ENCODE measurements at regions not wholly inside any gene's neighbourhood (a gene's known extent, or its start where the extent isn't known, plus 50 kb on each side); places are given as distances from the start of the nearest gene placed in this dataset.
A peak's percentile ranks its signal among the peaks of the same experiment; 100 is the strongest.
"Not testable (repeated sequence)": the region's sequence is repeated elsewhere in the genome, so short reads cannot be mapped to it uniquely, and the experiment has no call there.

- Histone ChIP-seq H3K27ac (ENCODE audit: low read depth, low read length) (no peak overlapping the region), H2BK5ac (ENCODE audit: low read length) (no peak overlapping the region), H3K4me2 (ENCODE audit: low read length) (no peak overlapping the region), H3K4ac (ENCODE audit: low read depth, low read length) (no peak overlapping the region), H3K79me1 (ENCODE audit: low read length) (no peaks in the 10 kb centered on the region), H4K8ac (ENCODE audit: low read depth, low read length) (no peak overlapping the region), H3K79me2 (ENCODE audit: control insufficient read depth, insufficient read depth, low read length) (no peaks in the 10 kb centered on the region), H3K23ac (ENCODE audit: low read length) (no peak overlapping the region), H3K18ac (ENCODE audit: low read length) (no peak overlapping the region), H3K4me3 (ENCODE audit: low read length) (no peak overlapping the region), H3K4me1 (ENCODE audit: control insufficient read depth, low read depth, low read length) (no peaks in the 10 kb centered on the region), H2BK120ac (ENCODE audit: low read depth, low read length) (no peak overlapping the region), H4K5ac (ENCODE audit: low read length) (no peak overlapping the region), H3K27me3 (ENCODE audit: insufficient read depth, low read length, poor library complexity) (no peaks in the 10 kb centered on the region), H3K36me3 (ENCODE audit: control insufficient read depth, insufficient read depth, low read length) (no peaks in the 10 kb centered on the region), H3K56ac (ENCODE audit: low read length) (no peak overlapping the region), H2AK5ac (ENCODE audit: low read length) (no peak overlapping the region), H2BK15ac (replicated peaks; ENCODE audit: low read depth) (no peak overlapping the region), H3K9ac (ENCODE audit: low read length) (no peak overlapping the region)
- no peak for DNase-seq
- no CpG with 5 or more reads among the region's 1 CpG for WGBS (ENCODE audit: extremely low coverage, insufficient coverage, low lambda C conversion rate)
These were observed 73.4 kb upstream of the RAPGEF2 start for GRCh38 chr4:159029481-159029880.

GRCh38 chr4:159030297-159030696, 72.6 kb upstream of the RAPGEF2 start:
- H2BK5ac ChIP-seq (ENCODE audit: low read length); H4K5ac ChIP-seq (ENCODE audit: low read length); H3K4me3 ChIP-seq (ENCODE audit: low read length); H3K9ac ChIP-seq (ENCODE audit: low read length); H2BK120ac ChIP-seq (ENCODE audit: low read depth, low read length); H3K79me1 ChIP-seq (ENCODE audit: low read length); H3K27me3 ChIP-seq (ENCODE audit: insufficient read depth, low read length, poor library complexity); H2AK5ac ChIP-seq (ENCODE audit: low read length); DNase-seq; H3K4me2 ChIP-seq (ENCODE audit: low read length); H3K4ac ChIP-seq (ENCODE audit: low read depth, low read length); H2BK15ac ChIP-seq (replicated peaks; ENCODE audit: low read depth); H3K23ac ChIP-seq (ENCODE audit: low read length); H3K56ac ChIP-seq (ENCODE audit: low read length); H3K79me2 ChIP-seq (ENCODE audit: control insufficient read depth, insufficient read depth, low read length); H4K8ac ChIP-seq (ENCODE audit: low read depth, low read length); H3K18ac ChIP-seq (ENCODE audit: low read length); H3K27ac ChIP-seq (ENCODE audit: low read depth, low read length); H3K36me3 ChIP-seq (ENCODE audit: control insufficient read depth, insufficient read depth, low read length); H3K4me1 ChIP-seq (ENCODE audit: control insufficient read depth, low read depth, low read length): not testable (repeated sequence)
- WGBS (ENCODE audit: extremely low coverage, insufficient coverage, low lambda C conversion rate), result no CpG with 5 or more reads among the region's 2 CpGs

DNA sequence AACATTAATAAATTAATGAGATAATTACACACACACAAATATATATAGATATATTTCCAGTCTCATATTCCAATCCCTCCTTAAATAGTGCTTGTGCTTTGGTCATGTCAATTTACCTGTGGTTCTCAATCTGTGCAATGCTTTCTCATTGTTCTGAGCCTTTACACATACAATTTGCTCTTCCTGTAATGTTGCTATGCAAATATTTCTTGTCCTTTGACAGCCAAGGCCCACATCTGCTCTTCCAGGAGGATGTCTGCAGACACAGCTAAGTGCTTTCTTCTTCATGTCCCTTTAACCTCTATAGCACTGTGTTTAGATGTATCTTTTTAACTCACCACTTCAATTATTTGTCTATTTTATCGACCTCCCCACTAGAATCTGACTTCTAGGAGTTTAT, 67.3 kb upstream of the RAPGEF2 start:
- Histone ChIP-seq H3K36me3 (ENCODE audit: control insufficient read depth, insufficient read depth, low read length) (no peaks in the 10 kb centered on the region), H3K4me2 (ENCODE audit: low read length) (no peak overlapping the region), H3K4ac (ENCODE audit: low read depth, low read length) (no peak overlapping the region), H2BK15ac (replicated peaks; ENCODE audit: low read depth) (no peak overlapping the region), H3K4me3 (ENCODE audit: low read length) (no peak overlapping the region), H3K4me1 (ENCODE audit: control insufficient read depth, low read depth, low read length) (no peaks in the 10 kb centered on the region), H3K23ac (ENCODE audit: low read length) (no peak overlapping the region), H4K5ac (ENCODE audit: low read length) (no peak overlapping the region), H3K79me1 (ENCODE audit: low read length) (no peaks in the 10 kb centered on the region), H3K27ac (ENCODE audit: low read depth, low read length) (no peak overlapping the region), H3K56ac (ENCODE audit: low read length) (no peak overlapping the region), H3K27me3 (ENCODE audit: insufficient read depth, low read length, poor library complexity) (no peaks in the 10 kb centered on the region), H3K9ac (ENCODE audit: low read length) (no peak overlapping the region), H2AK5ac (ENCODE audit: low read length) (no peak overlapping the region), H3K79me2 (ENCODE audit: control insufficient read depth, insufficient read depth, low read length) (no peaks in the 10 kb centered on the region), H2BK120ac (ENCODE audit: low read depth, low read length) (no peak overlapping the region), H2BK5ac (ENCODE audit: low read length) (no peak overlapping the region), H3K18ac (ENCODE audit: low read length) (no peak overlapping the region), H4K8ac (ENCODE audit: low read depth, low read length) (no peak overlapping the region)
- no CpG with 5 or more reads among the region's 1 CpG for WGBS (ENCODE audit: extremely low coverage, insufficient coverage, low lambda C conversion rate)
- DNase-seq, result no peak

- Histone ChIP-seq H3K27me3 (ENCODE audit: insufficient read depth, low read length, poor library complexity) (no peaks in the 10 kb centered on the region), H3K4me1 (ENCODE audit: control insufficient read depth, low read depth, low read length) (no peaks in the 10 kb centered on the region), H3K79me2 (ENCODE audit: control insufficient read depth, insufficient read depth, low read length) (no peaks in the 10 kb centered on the region), H3K27ac (ENCODE audit: low read depth, low read length) (no peak overlapping the region), H4K8ac (ENCODE audit: low read depth, low read length) (no peak overlapping the region), H2BK5ac (ENCODE audit: low read length) (no peak overlapping the region), H4K5ac (ENCODE audit: low read length) (no peak overlapping the region), H3K56ac (ENCODE audit: low read length) (no peak overlapping the region), H3K9ac (ENCODE audit: low read length) (no peak overlapping the region), H3K18ac (ENCODE audit: low read length) (no peak overlapping the region), H3K4ac (ENCODE audit: low read depth, low read length) (no peak overlapping the region), H3K4me3 (ENCODE audit: low read length) (no peak overlapping the region), H3K79me1 (ENCODE audit: low read length) (no peaks in the 10 kb centered on the region), H2BK120ac (ENCODE audit: low read depth, low read length) (no peak overlapping the region), H3K4me2 (ENCODE audit: low read length) (no peak overlapping the region), H3K23ac (ENCODE audit: low read length) (no peak overlapping the region), H2AK5ac (ENCODE audit: low read length) (no peak overlapping the region), H3K36me3 (ENCODE audit: control insufficient read depth, insufficient read depth, low read length) (no peaks in the 10 kb centered on the region), H2BK15ac (replicated peaks; ENCODE audit: low read depth) (no peak overlapping the region)
- DNase-seq, result no peak
- no CpG with 5 or more reads among the region's 3 CpGs for WGBS (ENCODE audit: extremely low coverage, insufficient coverage, low lambda C conversion rate)
These were observed 64.3 kb upstream of the RAPGEF2 start for GRCh38 chr4:159038536-159038935.

GRCh38 chr4:159041054-159042034, 61.5 kb upstream of the RAPGEF2 start:
- no peak overlapping the region for H2BK120ac ChIP-seq (ENCODE audit: low read depth, low read length)
- H3K36me3 ChIP-seq (ENCODE audit: control insufficient read depth, insufficient read depth, low read length), result no peaks in the 10 kb centered on the region
- H3K23ac ChIP-seq (ENCODE audit: low read length), result no peak overlapping the region
- H3K79me2 ChIP-seq (ENCODE audit: control insufficient read depth, insufficient read depth, low read length), result no peaks in the 10 kb centered on the region
- H3K27ac ChIP-seq (ENCODE audit: low read depth, low read length), result no peak overlapping the region
- WGBS (ENCODE audit: extremely low coverage, insufficient coverage, low lambda C conversion rate), result no CpG with 5 or more reads among the region's 6 CpGs
- no peak overlapping the region for H3K4me3 ChIP-seq (ENCODE audit: low read length)
- H2AK5ac ChIP-seq (ENCODE audit: low read length), result no peak overlapping the region
- no peaks in the 10 kb centered on the region for H3K4me1 ChIP-seq (ENCODE audit: control insufficient read depth, low read depth, low read length)
- no peak overlapping the region for H3K18ac ChIP-seq (ENCODE audit: low read length)
- H4K5ac ChIP-seq (ENCODE audit: low read length), result no peak overlapping the region
- no peak overlapping the region for H2BK5ac ChIP-seq (ENCODE audit: low read length)
- no peak overlapping the region for H3K4ac ChIP-seq (ENCODE audit: low read depth, low read length)
- H3K9ac ChIP-seq (ENCODE audit: low read length), result no peak overlapping the region
- H3K4me2 ChIP-seq (ENCODE audit: low read length), result no peak overlapping the region
- peak overlapping the region; percentile 7 for H4K8ac ChIP-seq (ENCODE audit: low read depth, low read length)
- no peak overlapping the region for H3K56ac ChIP-seq (ENCODE audit: low read length)
- DNase-seq, result no peak
- H3K79me1 ChIP-seq (ENCODE audit: low read length), result no peaks in the 10 kb centered on the region
- no peaks in the 10 kb centered on the region for H3K27me3 ChIP-seq (ENCODE audit: insufficient read depth, low read length, poor library complexity)
- H2BK15ac ChIP-seq (replicated peaks; ENCODE audit: low read depth), result no peak overlapping the region
